GM23338 (cell line): ENCODE measurements at regions not wholly inside any gene's neighbourhood (a gene's known extent, or its start where the extent isn't known, plus 50 kb on each side); places are given as distances from the start of the nearest gene placed in this dataset.

Source experiments
- ATAC-seq: fragments of 200-7000 bp; cut with Tn5 transposase; 3 replicates; pipeline ENCODE4 v1.9.1; 2020
- DNase-seq: peaks from one replicate; pipeline ENCODE4 v3.0.0-alpha.2; 2015; ENCODE audit warnings: low spot score
- H2AFZ ChIP-seq: fragments of 200-600 bp; sonication (generic); 2 replicates; pipeline ENCODE4 v1.8.0; 2016; ENCODE audit warnings: antibody characterized with exemption, mild to moderate bottlenecking, moderate library complexity
- H3F3A ChIP-seq: fragments of 200-600 bp; sonication (generic); replicated peaks from 2 replicates; pipeline ENCODE4 v1.8.0; 2017; ENCODE audit warnings: antibody characterized with exemption, mixed run types, low read depth
- H3K27ac ChIP-seq: fragments of 200-600 bp; sonication (generic); 2 replicates; pipeline ENCODE4 v1.6.1; 2016; ENCODE audit warnings: low read depth
- H3K27me3 ChIP-seq: fragments of 200-600 bp; sonication (generic); 2 replicates; pipeline ENCODE4 v1.8.0; 2016; ENCODE audit warnings: mild to moderate bottlenecking, mixed run types, moderate library complexity; ENCODE audit not compliant: insufficient read depth
- H3K36me3 ChIP-seq: fragments of 200-600 bp; sonication (generic); 2 replicates; pipeline ENCODE4 v1.8.0; 2016; ENCODE audit warnings: mild to moderate bottlenecking; ENCODE audit not compliant: insufficient read depth
- H3K4me1 ChIP-seq: fragments of 200-600 bp; sonication (generic); 2 replicates; pipeline ENCODE4 v1.8.0; 2016; ENCODE audit warnings: mild to moderate bottlenecking, moderate library complexity; ENCODE audit not compliant: insufficient read depth
- H3K4me2 ChIP-seq: fragments of 200-600 bp; sonication (generic); 2 replicates; pipeline ENCODE4 v1.7.1; 2017; ENCODE audit warnings: mixed run types
- H3K4me3 ChIP-seq: fragments of 200-600 bp; sonication (generic); 2 replicates; pipeline ENCODE4 v1.6.1; 2016; ENCODE audit warnings: mixed run types
- H3K79me2 ChIP-seq: fragments of 200-600 bp; sonication (generic); replicated peaks from 2 replicates; pipeline ENCODE4 v1.8.0; 2017; ENCODE audit warnings: mild to moderate bottlenecking; ENCODE audit not compliant: insufficient read depth
- H3K9me2 ChIP-seq: fragments of 200-600 bp; sonication (generic); 2 replicates; pipeline ENCODE4 v1.8.0; 2017; ENCODE audit not compliant: insufficient read depth
- H4K20me1 ChIP-seq: fragments of 200-600 bp; sonication (generic); replicated peaks from 2 replicates; pipeline ENCODE4 v1.8.0; 2017; ENCODE audit warnings: mild to moderate bottlenecking; ENCODE audit not compliant: insufficient read depth
- H3K27ac Mint-ChIP-seq: 2 replicates; pipeline ENCODE4 v1.8.0; 2020; ENCODE audit warnings: inconsistent platforms, mild to moderate bottlenecking, moderate library complexity, mixed read lengths
- H3K27me3 Mint-ChIP-seq: 3 replicates; pipeline ENCODE4 v1.8.0; 2022; ENCODE audit warnings: low read depth, mild to moderate bottlenecking, moderate library complexity, mixed read lengths, inconsistent platforms; ENCODE audit not compliant: insufficient read depth, poor library complexity
- H3K36me3 Mint-ChIP-seq: 3 replicates; pipeline ENCODE4 v1.8.0; 2021; ENCODE audit warnings: low read depth, mild to moderate bottlenecking, inconsistent platforms, moderate library complexity, mixed read lengths
- H3K4me1 Mint-ChIP-seq: 3 replicates; pipeline ENCODE4 v1.8.0; 2020; ENCODE audit warnings: mild to moderate bottlenecking, inconsistent platforms, mixed read lengths
- H3K4me3 Mint-ChIP-seq: 3 replicates; pipeline ENCODE4 v1.8.0; 2021; ENCODE audit warnings: moderate library complexity, mild to moderate bottlenecking, inconsistent platforms, mixed read lengths
- H3K9me3 Mint-ChIP-seq: 3 replicates; pipeline ENCODE4 v1.8.0; 2020; ENCODE audit warnings: moderate library complexity, mild to moderate bottlenecking, inconsistent platforms, mixed read lengths
- CREB1 ChIP-seq: fragments of 250-450 bp; sonication (Bioruptor Pico); IDR thresholded peaks from 2 replicates; pipeline ENCODE4 v1.5.0; 2020; ENCODE audit warnings: low read depth, mild to moderate bottlenecking, moderate library complexity
- CTCF ChIP-seq, 2 experiments: fragments of 200-600 bp in 1 of 2; sonication (generic) in 1 of 2; conservative IDR thresholded peaks; 2 replicates each; pipeline versions ENCODE4 v1.5.1 to v1.6.1; 2016 to 2017; ENCODE audit warnings: antibody characterized with exemption in 2 of 2, low read depth in 2 of 2, mild to moderate bottlenecking in 2 of 2, moderate library complexity in 1 of 2
- ETS1 ChIP-seq: IDR thresholded peaks from 2 replicates; pipeline ENCODE4 v1.6.1; 2016; ENCODE audit warnings: antibody characterized with exemption
- EZH2 ChIP-seq: fragments of 200-600 bp; sonication (generic); IDR thresholded peaks from one replicate; pipeline ENCODE4 v1.8.0; 2017; ENCODE audit warnings: antibody characterized with exemption, mild to moderate bottlenecking, low read depth; ENCODE audit not compliant: unreplicated experiment
- EZH2phosphoT487 ChIP-seq: fragments of 200-600 bp; sonication (generic); IDR thresholded peaks from one replicate; pipeline ENCODE4 v1.8.1; 2018; ENCODE audit warnings: antibody characterized with exemption; ENCODE audit not compliant: unreplicated experiment
- JUNB ChIP-seq: IDR thresholded peaks from one replicate; pipeline ENCODE4 v1.6.1; 2016; ENCODE audit warnings: antibody characterized with exemption; ENCODE audit not compliant: unreplicated experiment
- NANOG ChIP-seq: IDR thresholded peaks from 2 replicates; pipeline ENCODE4 v1.6.1; 2016; ENCODE audit warnings: antibody characterized with exemption, borderline replicate concordance
- POLR2AphosphoS5 ChIP-seq: IDR thresholded peaks from 2 replicates; pipeline ENCODE4 v1.6.1; 2016; ENCODE audit warnings: antibody characterized with exemption, low read depth
- REST ChIP-seq: IDR thresholded peaks from one replicate; pipeline ENCODE4 v1.6.1; 2018; ENCODE audit warnings: antibody characterized with exemption; ENCODE audit not compliant: unreplicated experiment
- STAT1 ChIP-seq: IDR thresholded peaks from one replicate; pipeline ENCODE4 v1.6.1; 2016; ENCODE audit warnings: antibody characterized with exemption; ENCODE audit not compliant: unreplicated experiment
- ZNF114 ChIP-seq: fragments of 250-450 bp; sonication (Bioruptor Pico); IDR thresholded peaks from 2 replicates; pipeline ENCODE4 v1.5.0; 2020; ENCODE audit warnings: mild to moderate bottlenecking, moderate library complexity
- ZNF331 ChIP-seq: fragments of 250-450 bp; sonication (Bioruptor Pico); IDR thresholded peaks from 2 replicates; pipeline ENCODE4 v1.5.0; 2020; ENCODE audit warnings: low read depth, mild to moderate bottlenecking, moderate library complexity
- ZNF462 ChIP-seq: fragments of 250-450 bp; sonication (Bioruptor Pico); IDR thresholded peaks from 2 replicates; pipeline ENCODE4 v1.5.0; 2020; ENCODE audit warnings: mild to moderate bottlenecking, moderate library complexity

GRCh38 chr2:47626664-47627063, 55.9 kb upstream of the KCNK12 start:
- Histone ChIP-seq H3K27me3 (no peaks in the 10 kb centered on the region), H3F3A (no peaks in the 10 kb centered on the region), H3K4me1 (no peaks in the 10 kb centered on the region), H3K4me3 (no peak overlapping the region), H4K20me1 (no peaks in the 10 kb centered on the region), H2AFZ (no peak overlapping the region), H3K9me2 (peaks cover 5% of the 10 kb centered on the region; the same call in 1 of the 2 replicates), H3K36me3 (no peaks in the 10 kb centered on the region; the same call in 1 of the 2 replicates), H3K79me2 (no peaks in the 10 kb centered on the region), H3K4me2 (no peak overlapping the region), H3K27ac (no peak overlapping the region)
- Mint-ChIP-seq H3K9me3 (no peaks in the 10 kb centered on the region), H3K27ac (no peak overlapping the region), H3K27me3 (peaks cover 8% of the 10 kb centered on the region), H3K4me1 (peaks cover 7% of the 10 kb centered on the region), H3K36me3 (peaks cover 3% of the 10 kb centered on the region; the same call in 1 of the 3 replicates), H3K4me3 (no peak overlapping the region)
- DNase-seq: no peak
- no peak for ATAC-seq
- TF ChIP-seq ZNF114 (CRISPR knock-in tag) (no peak), ZNF331 (CRISPR knock-in tag) (no peak), CTCF (conservative IDR thresholded peaks at IDR 0.05; ENCODE audit: low read depth in 2 of 2) (no peak), EZH2phosphoT487 (no peak), CREB1 (no peak), REST (no peak), STAT1 (no peak), ZNF462 (no peak), NANOG (no peak), POLR2AphosphoS5 (no peak), ETS1 (no peak), EZH2 (no peak), JUNB (no peak)
